HepG2 (cell line): ENCODE measurements at regions not wholly inside any gene's neighbourhood (a gene's known extent, or its start where the extent isn't known, plus 50 kb on each side); places are given as distances from the start of the nearest gene placed in this dataset.
A peak's percentile ranks its signal among the peaks of the same experiment; 100 is the strongest.

Experiments used
- HMGXB3 ChIP-seq: sonication (generic); formaldehyde crosslinking; IDR thresholded peaks from 2 replicates; pipeline ENCODE4 v1.4.0; 2020; ENCODE audit warnings: missing genetic modification reagents, borderline replicate concordance
- NR2F1 ChIP-seq, 2 experiments: fragments of 450-650 bp in 1 of 2; formaldehyde crosslinking in 1 of 2; IDR thresholded peaks; 2 replicates each; pipeline versions ENCODE4 v1.5.0 to v1.6.1; 2016 to 2020; ENCODE audit warnings: mild to moderate bottlenecking in 1 of 2, missing compliant biosample characterization in 1 of 2, missing genetic modification reagents in 1 of 2, moderate library complexity in 1 of 2
- SMC3 ChIP-seq: IDR thresholded peaks from 2 replicates; pipeline ENCODE4 v1.6.1; 2011; ENCODE audit warnings: low read length, improper control_type of control experiment
- TEAD3 ChIP-seq: optimal IDR thresholded peaks from 2 replicates; pipeline ENCODE3; 2016; ENCODE audit warnings: borderline replicate concordance
- ZNF12 ChIP-seq: sonication (generic); formaldehyde crosslinking; IDR thresholded peaks from 2 replicates; pipeline ENCODE4 v1.5.0; 2020; ENCODE audit warnings: missing genetic modification reagents
- ZNF276 ChIP-seq: sonication (generic); formaldehyde crosslinking; IDR thresholded peaks from 2 replicates; pipeline ENCODE4 v1.4.0; 2020; ENCODE audit warnings: mild to moderate bottlenecking, low read depth, missing genetic modification reagents
- ZNF280D ChIP-seq: sonication (generic); formaldehyde crosslinking; IDR thresholded peaks from 2 replicates; pipeline ENCODE4 v1.5.1; 2020; ENCODE audit warnings: mild to moderate bottlenecking, missing genetic modification reagents
- ZNF839 ChIP-seq: sonication (generic); formaldehyde crosslinking; IDR thresholded peaks from 2 replicates; pipeline ENCODE4 v1.4.0; 2020; ENCODE audit warnings: missing genetic modification reagents, mild to moderate bottlenecking, borderline replicate concordance
- ZSCAN25 ChIP-seq: sonication (generic); formaldehyde crosslinking; IDR thresholded peaks from 2 replicates; pipeline ENCODE4 v1.8.0; 2022; ENCODE audit warnings: mild to moderate bottlenecking, missing genetic modification reagents
- TF ChIP-seq, protein P1 (sequence below): sonication (generic); formaldehyde crosslinking; IDR thresholded peaks from 2 replicates; pipeline ENCODE4 v1.5.1; 2020; ENCODE audit warnings: mild to moderate bottlenecking, moderate library complexity, missing genetic modification reagents
- TF ChIP-seq, protein P2 (sequence below): sonication (generic); formaldehyde crosslinking; IDR thresholded peaks from 2 replicates; pipeline ENCODE4 v1.8.1; 2023; ENCODE audit warnings: mild to moderate bottlenecking, inconsistent platforms, moderate library complexity, missing genetic modification reagents, borderline replicate concordance
- TF ChIP-seq, protein P3 (sequence below): IDR thresholded peaks from 2 replicates; pipeline ENCODE4 v1.6.1; 2016

GRCh38 chr7:82572195-82572880, 128.8 kb upstream of the CACNA2D1 start (continued):
- no peak for TF ChIP-seq ZNF839 (CRISPR knock-in tag)
- peak; percentile 45 for TF ChIP-seq TEAD3
- TF ChIP-seq, protein P1, sequence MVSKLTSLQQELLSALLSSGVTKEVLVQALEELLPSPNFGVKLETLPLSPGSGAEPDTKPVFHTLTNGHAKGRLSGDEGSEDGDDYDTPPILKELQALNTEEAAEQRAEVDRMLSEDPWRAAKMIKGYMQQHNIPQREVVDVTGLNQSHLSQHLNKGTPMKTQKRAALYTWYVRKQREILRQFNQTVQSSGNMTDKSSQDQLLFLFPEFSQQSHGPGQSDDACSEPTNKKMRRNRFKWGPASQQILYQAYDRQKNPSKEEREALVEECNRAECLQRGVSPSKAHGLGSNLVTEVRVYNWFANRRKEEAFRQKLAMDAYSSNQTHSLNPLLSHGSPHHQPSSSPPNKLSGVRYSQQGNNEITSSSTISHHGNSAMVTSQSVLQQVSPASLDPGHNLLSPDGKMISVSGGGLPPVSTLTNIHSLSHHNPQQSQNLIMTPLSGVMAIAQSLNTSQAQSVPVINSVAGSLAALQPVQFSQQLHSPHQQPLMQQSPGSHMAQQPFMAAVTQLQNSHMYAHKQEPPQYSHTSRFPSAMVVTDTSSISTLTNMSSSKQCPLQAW (CRISPR knock-in tag): no peak
- TF ChIP-seq NR2F1 (CRISPR knock-in tag; IDR thresholded peaks at IDR 0.05): no peak
- peak; percentile 86 for TF ChIP-seq SMC3
- TF ChIP-seq ZNF280D (CRISPR knock-in tag): no peak
- TF ChIP-seq ZNF276 (CRISPR knock-in tag): no peak
- TF ChIP-seq ZSCAN25 (CRISPR knock-in tag): no peak
- TF ChIP-seq, protein P2, sequence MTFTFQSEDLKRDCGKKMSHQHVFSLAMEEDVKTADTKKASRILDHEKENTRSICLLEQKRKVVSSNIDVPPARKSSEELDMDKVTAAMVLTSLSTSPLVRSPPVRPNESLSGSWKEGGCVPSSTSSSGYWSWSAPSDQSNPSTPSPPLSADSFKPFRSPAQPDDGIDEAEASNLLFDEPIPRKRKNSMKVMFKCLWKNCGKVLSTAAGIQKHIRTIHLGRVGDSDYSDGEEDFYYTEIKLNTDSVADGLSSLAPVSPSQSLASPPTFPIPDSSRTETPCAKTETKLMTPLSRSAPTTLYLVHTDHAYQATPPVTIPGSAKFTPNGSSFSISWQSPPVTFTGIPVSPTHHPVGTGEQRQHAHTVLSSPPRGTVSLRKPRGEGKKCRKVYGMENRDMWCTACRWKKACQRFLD (CRISPR knock-in tag): no peak
- peak; percentile 34; the same call in 1 of the 2 replicates for TF ChIP-seq HMGXB3
- TF ChIP-seq, protein P3, sequence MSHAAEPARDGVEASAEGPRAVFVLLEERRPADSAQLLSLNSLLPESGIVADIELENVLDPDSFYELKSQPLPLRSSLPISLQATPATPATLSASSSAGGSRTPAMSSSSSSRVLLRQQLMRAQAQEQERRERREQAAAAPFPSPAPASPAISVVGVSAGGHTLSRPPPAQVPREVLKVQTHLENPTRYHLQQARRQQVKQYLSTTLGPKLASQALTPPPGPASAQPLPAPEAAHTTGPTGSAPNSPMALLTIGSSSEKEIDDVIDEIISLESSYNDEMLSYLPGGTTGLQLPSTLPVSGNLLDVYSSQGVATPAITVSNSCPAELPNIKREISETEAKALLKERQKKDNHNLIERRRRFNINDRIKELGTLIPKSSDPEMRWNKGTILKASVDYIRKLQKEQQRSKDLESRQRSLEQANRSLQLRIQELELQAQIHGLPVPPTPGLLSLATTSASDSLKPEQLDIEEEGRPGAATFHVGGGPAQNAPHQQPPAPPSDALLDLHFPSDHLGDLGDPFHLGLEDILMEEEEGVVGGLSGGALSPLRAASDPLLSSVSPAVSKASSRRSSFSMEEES (CRISPR knock-in tag): no peak
- TF ChIP-seq ZNF12 (CRISPR knock-in tag): peak; percentile 73
